Fibroblast of lung (primary cell): ENCODE measurements at regions not wholly inside any gene's neighbourhood (a gene's known extent, or its start where the extent isn't known, plus 50 kb on each side); places are given as distances from the start of the nearest gene placed in this dataset.

Experiments used
- DNase-seq, 2 donors: peaks; one replicate each; pipeline versions ENCODE4 v3.0.0 to v3.0.0-alpha.2; 2010; ENCODE audit warnings: low read depth in 2 of 2
- H2AFZ ChIP-seq: 2 replicates; pipeline ENCODE4 v1.5.1; 2012; ENCODE audit warnings: low read length, control low read depth, inconsistent platforms
- H3K27ac ChIP-seq: 2 replicates; pipeline ENCODE4 v1.5.1; 2011; ENCODE audit warnings: low read length, control low read depth; ENCODE audit not compliant: insufficient read depth
- H3K27me3 ChIP-seq: 2 replicates; pipeline ENCODE4 v1.5.1; 2011; ENCODE audit warnings: mild to moderate bottlenecking, low read length; ENCODE audit not compliant: control insufficient read depth, insufficient read depth
- H3K36me3 ChIP-seq: 2 replicates; pipeline ENCODE4 v1.5.1; 2011; ENCODE audit warnings: low read length; ENCODE audit not compliant: control insufficient read depth, insufficient read depth
- H3K4me1 ChIP-seq: 2 replicates; pipeline ENCODE4 v1.5.1; 2011; ENCODE audit warnings: low read length; ENCODE audit not compliant: control insufficient read depth, insufficient read depth; ENCODE audit errors: extremely low read depth
- H3K4me2 ChIP-seq: 2 replicates; pipeline ENCODE4 v1.5.1; 2011; ENCODE audit warnings: low read length, control low read depth; ENCODE audit not compliant: insufficient read depth; ENCODE audit errors: extremely low read depth
- H3K4me3 ChIP-seq, 4 experiments: fragments of 200-600 bp in 1 of 4; sonication (generic) in 1 of 4; replicated peaks in 1 of 4; 2 replicates each; pipeline ENCODE4 v1.5.1; 2011 to 2016; ENCODE audit warnings: low read length in 4 of 4, low read depth in 3 of 4, mild to moderate bottlenecking in 3 of 4, control low read depth in 2 of 4, inconsistent platforms in 1 of 4, mixed read lengths in 1 of 4; ENCODE audit not compliant: insufficient read depth in 1 of 4; ENCODE audit errors: control extremely low read depth in 1 of 4
- H3K79me2 ChIP-seq: 2 replicates; pipeline ENCODE4 v1.5.1; 2012; ENCODE audit warnings: mild to moderate bottlenecking, low read length, inconsistent platforms; ENCODE audit not compliant: control insufficient read depth, insufficient read depth
- H3K9ac ChIP-seq: 2 replicates; pipeline ENCODE4 v1.5.1; 2011; ENCODE audit warnings: mild to moderate bottlenecking, low read length, control low read depth; ENCODE audit not compliant: insufficient read depth
- H3K9me3 ChIP-seq: 2 replicates; pipeline ENCODE4 v1.5.1; 2012; ENCODE audit warnings: low read depth, low read length; ENCODE audit not compliant: control insufficient read depth, insufficient read depth
- H4K20me1 ChIP-seq: 2 replicates; pipeline ENCODE4 v1.5.1; 2011; ENCODE audit warnings: low read length; ENCODE audit not compliant: control insufficient read depth, insufficient read depth; ENCODE audit errors: extremely low read depth
- EZH2 ChIP-seq: IDR thresholded peaks from 2 replicates; pipeline ENCODE4 v1.5.1; 2012; ENCODE audit warnings: low read length, control low read depth, mild to moderate bottlenecking; ENCODE audit errors: missing control alignments
- TF ChIP-seq, protein P1 (sequence below), 2 donors: IDR thresholded peaks in 1 of 2; conservative IDR thresholded peaks in 1 of 2; 1 replicate in 1 of 2; 2 replicates in 1 of 2; pipeline ENCODE4 v1.5.1; 2011 to 2012; ENCODE audit warnings: low read length in 2 of 2, control low read depth in 1 of 2, inconsistent platforms in 1 of 2, low read depth in 1 of 2, mild to moderate bottlenecking in 1 of 2

DNA sequence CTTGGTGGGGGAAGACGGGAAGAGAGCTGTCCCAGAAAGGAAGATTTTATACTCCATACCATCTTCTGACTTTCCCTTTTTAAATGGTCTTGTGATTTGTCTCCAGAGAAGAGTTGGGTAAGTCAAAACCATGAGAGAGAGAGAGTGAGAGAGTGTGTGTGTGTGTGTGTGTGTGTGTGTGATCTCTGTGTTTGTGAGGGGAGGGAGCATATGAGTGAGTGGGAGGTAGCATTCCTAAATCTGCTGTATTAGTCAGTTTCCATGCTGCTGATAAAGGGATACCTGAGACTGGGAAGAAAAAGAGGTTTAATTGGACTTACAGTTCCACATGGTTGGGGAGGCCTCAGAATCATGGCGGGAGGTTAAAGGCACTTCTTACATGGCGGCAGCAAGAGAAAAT lies 102.0 kb upstream of the VANGL1 start:
- peak in 1 of 2 donors; percentile 77 for DNase-seq
- Histone ChIP-seq H2AFZ (no peak overlapping the region), H3K4me3 (no peak overlapping the region), H3K36me3 (no peaks in the 10 kb centered on the region), H3K27me3 (no peaks in the 10 kb centered on the region), H3K4me2 (no peak overlapping the region), H3K9ac (no peak overlapping the region), H4K20me1 (no peaks in the 10 kb centered on the region), H3K27ac (no peak overlapping the region), H3K79me2 (no peaks in the 10 kb centered on the region), H3K9me3 (no peaks in the 10 kb centered on the region), H3K4me1 (no peaks in the 10 kb centered on the region)
- TF ChIP-seq, protein P1, sequence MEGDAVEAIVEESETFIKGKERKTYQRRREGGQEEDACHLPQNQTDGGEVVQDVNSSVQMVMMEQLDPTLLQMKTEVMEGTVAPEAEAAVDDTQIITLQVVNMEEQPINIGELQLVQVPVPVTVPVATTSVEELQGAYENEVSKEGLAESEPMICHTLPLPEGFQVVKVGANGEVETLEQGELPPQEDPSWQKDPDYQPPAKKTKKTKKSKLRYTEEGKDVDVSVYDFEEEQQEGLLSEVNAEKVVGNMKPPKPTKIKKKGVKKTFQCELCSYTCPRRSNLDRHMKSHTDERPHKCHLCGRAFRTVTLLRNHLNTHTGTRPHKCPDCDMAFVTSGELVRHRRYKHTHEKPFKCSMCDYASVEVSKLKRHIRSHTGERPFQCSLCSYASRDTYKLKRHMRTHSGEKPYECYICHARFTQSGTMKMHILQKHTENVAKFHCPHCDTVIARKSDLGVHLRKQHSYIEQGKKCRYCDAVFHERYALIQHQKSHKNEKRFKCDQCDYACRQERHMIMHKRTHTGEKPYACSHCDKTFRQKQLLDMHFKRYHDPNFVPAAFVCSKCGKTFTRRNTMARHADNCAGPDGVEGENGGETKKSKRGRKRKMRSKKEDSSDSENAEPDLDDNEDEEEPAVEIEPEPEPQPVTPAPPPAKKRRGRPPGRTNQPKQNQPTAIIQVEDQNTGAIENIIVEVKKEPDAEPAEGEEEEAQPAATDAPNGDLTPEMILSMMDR (conservative IDR thresholded peaks at IDR 0.05 in 1 of 2, IDR thresholded peaks at IDR 0.05 in 1 of 2; ENCODE audit: low read depth in 1 of 2, low read length in 2 of 2) = no peak
- TF ChIP-seq EZH2 = no peak

DNA sequence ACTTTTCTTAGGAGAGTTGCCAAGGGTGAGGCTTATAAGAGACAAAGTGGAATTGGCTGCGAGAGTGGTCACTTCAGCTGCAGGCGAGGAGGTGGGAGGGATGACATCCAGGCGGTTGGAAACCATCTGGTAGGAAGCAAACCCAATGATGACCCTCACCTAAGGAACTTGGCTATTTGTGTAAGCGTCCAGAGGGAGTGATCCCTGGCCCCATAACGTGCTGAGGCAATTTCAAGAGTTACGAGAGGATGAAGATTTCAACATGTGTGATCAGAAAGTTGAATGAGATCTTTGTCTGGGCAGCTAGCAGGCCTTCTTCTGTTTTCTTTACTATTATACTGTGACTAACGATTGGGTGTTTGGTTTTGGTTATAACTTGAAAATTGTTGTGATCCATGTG lies 102.7 kb upstream of the VANGL1 start:
- Histone ChIP-seq H3K79me2 (no peaks in the 10 kb centered on the region), H3K36me3 (no peaks in the 10 kb centered on the region), H3K27me3 (no peaks in the 10 kb centered on the region), H3K4me1 (no peaks in the 10 kb centered on the region), H3K9ac (no peak overlapping the region), H4K20me1 (no peaks in the 10 kb centered on the region), H2AFZ (no peak overlapping the region), H3K9me3 (no peaks in the 10 kb centered on the region), H3K27ac (no peak overlapping the region), H3K4me2 (no peak overlapping the region), H3K4me3 (no peak overlapping the region)
- TF ChIP-seq EZH2 = no peak
- TF ChIP-seq, protein P1 (conservative IDR thresholded peaks at IDR 0.05 in 1 of 2, IDR thresholded peaks at IDR 0.05 in 1 of 2; ENCODE audit: low read depth in 1 of 2, low read length in 2 of 2) = no peak
- peak in 1 of 2 donors; percentile 45 for DNase-seq

DNA sequence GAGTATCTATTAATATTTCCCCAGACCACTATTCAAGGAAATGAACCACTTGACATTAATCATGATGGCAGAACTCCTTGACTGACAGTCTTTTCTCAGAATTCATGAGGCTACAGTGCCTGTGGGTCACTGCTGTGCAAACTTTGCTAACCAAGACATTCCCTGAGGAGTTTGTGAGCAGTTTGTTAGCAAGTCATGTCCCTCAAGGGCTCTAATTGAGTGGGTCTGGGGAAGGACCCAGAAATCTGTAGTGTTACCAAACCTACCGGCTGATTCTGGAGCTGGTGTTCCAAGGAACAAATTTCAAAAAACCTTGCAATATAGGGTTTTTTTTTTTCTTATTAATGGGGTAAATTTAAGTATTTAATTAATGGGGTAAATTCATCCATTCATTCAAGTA lies 103.2 kb upstream of the VANGL1 start:
- Histone ChIP-seq H3K9ac (no peak overlapping the region), H3K27me3 (no peaks in the 10 kb centered on the region), H3K4me1 (no peaks in the 10 kb centered on the region), H3K9me3 (no peaks in the 10 kb centered on the region), H3K27ac (no peak overlapping the region), H3K4me3 (no peak overlapping the region), H2AFZ (no peak overlapping the region), H4K20me1 (no peaks in the 10 kb centered on the region), H3K79me2 (no peaks in the 10 kb centered on the region), H3K36me3 (no peaks in the 10 kb centered on the region), H3K4me2 (no peak overlapping the region)
- DNase-seq = peak in 1 of 2 donors; percentile 11
- TF ChIP-seq EZH2 = no peak
- TF ChIP-seq, protein P1 (conservative IDR thresholded peaks at IDR 0.05 in 1 of 2, IDR thresholded peaks at IDR 0.05 in 1 of 2; ENCODE audit: low read depth in 1 of 2, low read length in 2 of 2) = no peak
